GM18517 (cell line): ENCODE measurements at regions not wholly inside any gene's neighbourhood (a gene's known extent, or its start where the extent isn't known, plus 50 kb on each side); places are given as distances from the start of the nearest gene placed in this dataset.
A peak's percentile ranks its signal among the peaks of the same experiment; 100 is the strongest.

Experiments
- ATAC-seq: cut with Tn5 transposase; IDR thresholded peaks from one replicate; pipeline ENCODE4 v1.9.1; 2021; ENCODE audit warnings: mild to moderate bottlenecking, moderate library complexity; ENCODE audit not compliant: unreplicated experiment

DNA sequence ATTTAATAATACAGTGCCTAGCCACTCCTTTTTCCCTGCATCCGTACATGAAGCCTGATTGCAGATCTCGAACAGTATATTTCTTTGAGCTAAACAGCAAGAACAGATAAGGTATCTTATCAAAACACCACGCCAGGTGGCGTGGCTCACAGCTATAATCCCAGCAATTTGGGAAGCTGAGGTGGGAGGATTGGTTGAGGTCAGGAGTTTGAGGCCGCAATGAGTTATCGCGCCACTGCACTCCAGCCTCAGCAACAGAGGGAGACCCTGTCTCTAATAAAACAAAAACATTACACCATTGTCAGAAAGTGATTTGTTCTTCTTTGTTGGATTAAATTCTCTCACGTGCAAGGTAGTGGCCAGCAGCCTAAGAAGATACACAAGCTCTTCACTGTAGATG is 291.2 kb upstream of the DMRT1 start:
- no peak for ATAC-seq

DNA sequence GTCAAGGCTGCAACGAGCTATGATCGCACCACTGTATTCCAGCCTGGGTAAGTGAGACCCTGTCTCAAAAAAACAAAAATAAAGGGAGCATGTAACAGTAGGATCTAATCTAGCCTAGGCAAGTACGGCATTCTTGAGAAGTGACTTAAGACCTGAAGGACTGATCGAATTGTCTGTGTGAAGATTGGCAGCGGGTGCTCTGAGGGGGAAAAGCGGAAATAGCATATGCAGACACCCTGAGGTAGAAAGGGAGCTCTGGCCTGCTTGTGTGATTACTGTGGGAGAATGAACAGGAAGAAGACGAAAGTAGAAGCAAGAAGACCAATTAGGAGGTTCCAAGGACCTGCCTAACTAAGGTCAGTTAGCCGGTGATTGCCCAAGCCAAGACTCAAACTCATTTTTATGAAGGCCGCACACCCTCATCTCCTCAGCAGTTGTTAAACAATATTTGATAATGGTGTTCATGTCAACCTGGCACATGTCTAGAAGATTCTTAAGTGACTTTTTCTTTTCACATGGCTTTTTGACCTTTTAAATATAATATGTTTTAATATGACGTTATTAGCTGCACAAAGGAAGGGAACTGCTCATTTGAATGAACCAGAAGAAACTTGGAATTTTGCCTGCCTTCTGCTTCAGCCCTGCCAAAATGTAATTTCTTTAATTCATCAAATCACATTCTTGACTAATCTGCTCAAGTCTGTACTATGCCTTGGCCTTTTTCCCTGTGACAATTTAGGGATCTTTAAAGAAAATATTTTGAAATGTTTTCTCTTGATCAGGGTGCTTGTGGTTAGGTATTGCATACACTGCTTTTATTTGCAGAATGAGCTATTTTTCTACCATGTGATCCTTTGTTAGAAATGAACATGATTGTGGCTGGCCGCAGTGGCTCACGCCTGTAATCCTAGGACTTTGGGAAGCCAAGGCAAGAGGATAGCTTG is 289.2 kb upstream of the DMRT1 start:
- ATAC-seq: no peak

DNA sequence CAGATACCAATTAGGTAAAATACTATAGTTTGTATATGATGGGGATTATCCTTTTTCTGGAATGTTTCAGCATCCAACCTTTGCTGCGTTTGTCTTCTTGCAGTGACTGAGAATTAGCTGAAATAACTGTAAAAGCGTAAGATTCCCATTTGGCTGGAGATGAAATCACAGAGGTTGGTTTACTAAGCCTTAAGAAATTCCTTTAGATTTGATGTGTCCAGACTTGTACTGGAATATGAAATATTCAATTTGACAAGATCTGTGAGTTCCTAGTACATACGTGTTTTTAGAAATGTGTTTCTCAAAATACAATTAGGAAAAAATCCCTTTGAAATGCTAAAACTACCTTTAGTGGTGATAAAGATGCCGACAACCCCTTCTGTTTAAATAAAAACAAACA is 286.0 kb upstream of the DMRT1 start:
- no peak for ATAC-seq

DNA sequence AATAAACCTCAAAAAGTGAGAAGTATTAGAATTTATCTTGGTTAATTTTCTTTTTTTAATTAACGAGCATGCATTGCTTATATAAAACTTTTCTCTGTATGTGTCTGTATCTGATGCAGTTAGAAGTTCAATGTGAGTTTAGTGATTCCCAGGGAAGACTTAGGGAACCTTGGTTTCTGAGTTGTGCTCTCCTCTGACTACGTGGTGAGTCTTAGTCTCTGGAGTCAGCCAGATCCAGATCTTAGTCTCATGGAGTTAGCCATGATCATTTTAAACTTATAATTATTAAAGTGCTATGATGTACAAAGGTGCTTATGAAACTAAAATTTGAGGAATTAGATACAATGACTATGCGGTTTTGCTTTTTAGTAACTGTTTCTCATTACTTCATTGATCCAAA is 285.3 kb upstream of the DMRT1 start:
- no peak for ATAC-seq

DNA sequence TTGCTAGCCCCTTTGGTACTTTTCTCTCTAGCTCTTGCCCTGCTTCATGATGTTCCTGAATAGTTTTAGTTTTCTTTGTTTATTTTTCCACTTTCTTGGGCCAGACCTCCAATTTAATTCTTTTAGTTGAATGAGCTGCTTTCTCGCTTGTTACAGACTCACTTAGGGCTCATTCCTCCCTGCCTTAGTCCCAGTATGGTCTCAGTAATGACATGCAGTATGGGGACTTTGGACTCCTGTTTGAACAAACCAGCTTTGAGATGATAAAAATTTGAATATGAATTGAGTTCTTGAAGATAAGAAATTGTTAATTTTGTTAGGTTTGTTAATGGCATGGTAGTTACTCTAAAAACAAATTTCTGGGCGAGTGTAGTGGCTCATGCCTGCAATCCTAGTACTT is 284.8 kb upstream of the DMRT1 start:
- ATAC-seq: no peak

DNA sequence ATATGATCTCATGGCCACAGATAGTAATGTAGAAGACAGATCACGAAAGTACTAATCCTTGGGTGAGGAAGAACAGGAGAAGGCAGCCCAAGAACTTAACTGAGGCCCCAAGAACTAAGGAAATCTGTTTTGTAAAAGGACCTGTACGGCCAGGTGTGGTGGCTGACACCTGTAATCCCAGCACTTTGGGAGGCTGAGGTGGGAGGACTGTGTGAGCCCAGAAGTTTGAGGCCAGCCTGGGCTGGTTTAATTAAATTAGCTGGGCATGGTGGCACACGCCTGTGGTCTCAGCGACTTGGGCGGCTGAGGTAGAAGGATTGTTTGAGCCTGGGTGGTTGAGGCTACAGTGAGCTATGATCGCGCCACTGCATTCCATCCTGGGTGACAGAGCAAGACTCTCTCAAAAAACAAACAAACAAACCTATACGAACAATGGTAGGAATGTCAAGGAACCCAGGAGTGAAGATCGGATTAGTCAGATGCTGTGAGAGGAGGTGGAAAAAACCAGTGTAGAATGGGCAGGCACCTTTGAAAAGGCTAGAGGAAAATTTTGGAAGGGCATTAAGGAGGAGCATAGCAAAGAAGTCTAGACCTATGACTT is 283.8 kb upstream of the DMRT1 start:
- no peak for ATAC-seq

DNA sequence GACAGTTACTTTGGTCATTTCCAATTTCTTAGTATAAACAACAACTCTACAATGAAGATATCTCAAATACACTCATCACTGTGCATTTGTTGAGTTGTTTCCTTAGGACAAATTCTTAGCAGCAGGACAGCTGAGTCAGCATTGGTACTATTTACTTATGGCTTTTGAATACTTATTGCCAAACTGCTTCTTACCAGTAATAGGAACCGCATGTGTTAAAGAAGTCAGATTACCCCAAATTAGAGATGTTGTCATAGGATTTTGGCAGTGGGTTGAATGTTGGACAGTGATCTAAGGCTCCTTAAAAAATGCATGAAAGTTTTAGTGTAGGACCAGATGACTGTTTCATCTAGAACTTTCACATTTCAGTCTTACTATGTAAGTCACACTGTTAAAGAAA is 280.1 kb upstream of the DMRT1 start:
- ATAC-seq: no peak

DNA sequence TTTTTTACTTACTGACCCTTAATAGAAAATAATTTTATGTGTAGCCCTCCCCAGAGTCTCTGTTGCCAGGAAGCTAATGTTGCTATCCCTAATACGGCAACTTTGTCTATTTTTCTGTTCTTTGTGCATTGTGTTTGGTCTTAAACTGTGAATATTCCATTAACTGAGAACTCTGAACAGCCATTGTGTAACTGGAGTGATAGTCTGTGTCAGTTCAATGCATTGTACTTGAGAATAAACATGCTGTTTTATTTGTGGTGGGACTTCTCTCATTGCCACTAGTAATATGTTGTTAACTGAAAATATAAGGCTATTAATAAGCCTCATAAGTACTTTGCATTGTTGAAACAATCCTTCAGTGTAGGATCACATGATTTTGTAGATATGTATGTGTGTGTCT is 278.3 kb upstream of the DMRT1 start:
- no peak for ATAC-seq

DNA sequence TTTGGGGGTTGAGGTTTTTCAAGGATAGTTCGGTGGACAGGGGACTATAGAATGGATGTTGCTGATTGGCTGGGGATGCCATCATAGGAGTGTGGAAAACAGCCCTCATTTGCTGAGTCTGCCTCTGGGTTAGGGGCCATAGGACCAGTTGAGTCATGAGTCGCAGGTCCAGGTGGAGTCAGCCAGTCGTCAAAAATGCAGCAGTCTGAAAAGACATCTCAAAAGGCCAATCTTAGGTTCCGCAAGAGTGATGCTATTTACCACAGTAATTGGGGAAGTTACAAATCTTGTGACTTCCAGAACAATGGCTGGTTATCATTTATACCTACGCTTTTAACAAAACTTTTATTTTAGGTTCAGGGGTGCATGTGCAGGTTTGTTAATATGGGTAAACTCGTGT is 276.0 kb upstream of the DMRT1 start:
- ATAC-seq: no peak

DNA sequence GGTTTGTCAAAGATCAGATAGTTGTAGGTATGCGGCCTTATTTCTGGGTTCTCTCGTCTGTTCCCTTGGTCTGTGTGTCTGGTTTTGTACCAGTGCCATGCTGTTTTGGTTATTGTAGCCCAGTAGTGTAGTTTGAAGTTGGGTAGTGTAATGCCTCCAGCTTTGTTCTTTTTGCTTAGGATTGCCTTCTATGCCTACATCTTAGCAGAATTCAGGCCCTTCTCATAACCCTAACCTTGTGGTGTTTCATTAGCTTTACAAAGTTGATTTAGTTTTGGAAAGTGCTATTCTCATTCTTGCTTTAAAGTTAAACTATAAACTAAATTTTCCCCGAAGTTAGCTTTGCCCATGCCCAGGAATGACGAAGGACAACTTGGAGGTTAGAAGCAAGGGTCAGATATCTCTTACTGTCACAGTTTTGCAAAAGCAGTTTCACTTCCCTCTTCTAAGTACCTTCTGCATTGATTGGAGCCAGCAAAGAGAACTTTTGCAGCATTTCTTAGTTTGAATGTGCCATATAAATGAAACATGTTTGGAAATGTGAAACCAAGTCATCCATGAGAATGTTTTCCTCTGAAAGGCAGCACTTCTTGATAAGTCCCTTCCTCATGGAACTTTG is 274.3 kb upstream of the DMRT1 start:
- ATAC-seq: peak; percentile 92

DNA sequence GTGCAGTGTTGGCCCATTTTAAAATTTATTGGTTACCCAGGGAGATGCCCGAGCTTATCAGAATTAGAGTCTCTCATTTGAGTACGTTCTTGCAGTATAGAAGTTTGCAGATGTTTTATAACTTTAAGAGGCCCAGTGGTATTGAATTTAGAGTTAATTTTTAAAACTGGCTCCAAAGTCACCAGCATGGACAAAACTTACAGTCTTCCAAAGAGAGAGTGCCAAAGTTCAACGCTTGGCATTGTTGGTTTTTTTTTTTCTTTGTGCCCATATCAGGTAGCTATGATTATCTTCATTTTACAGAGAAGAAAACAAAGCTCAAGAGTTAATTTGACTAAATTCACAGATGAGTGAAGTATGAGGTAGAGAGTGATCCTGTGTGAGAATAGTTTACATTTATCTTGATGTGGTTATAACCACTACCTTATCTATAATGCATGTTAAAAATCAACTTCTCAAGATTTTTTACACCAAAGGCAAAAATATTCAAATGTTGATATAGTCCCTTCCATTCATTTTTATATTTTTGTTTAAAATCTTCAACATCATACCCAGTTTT is 273.7 kb upstream of the DMRT1 start:
- ATAC-seq: no peak

DNA sequence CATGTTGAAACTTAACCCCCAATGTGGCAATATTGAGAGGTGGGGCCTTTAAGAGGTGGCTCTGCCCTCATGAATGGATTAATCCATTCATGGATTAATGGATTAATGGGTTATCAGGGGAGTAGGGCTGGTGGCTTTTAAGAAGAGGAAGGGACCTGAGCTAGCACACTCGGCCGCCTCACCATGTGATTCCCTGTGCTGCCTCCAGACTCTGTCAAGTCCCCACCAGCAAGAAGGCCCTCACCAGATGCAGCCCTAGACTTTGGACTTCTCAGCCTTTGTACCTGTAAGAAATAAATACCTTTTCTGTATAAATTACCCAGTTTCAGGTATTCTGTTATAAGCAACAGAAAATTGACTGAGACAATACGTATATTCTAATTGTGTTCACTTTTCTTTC is 272.2 kb upstream of the DMRT1 start:
- ATAC-seq: no peak

DNA sequence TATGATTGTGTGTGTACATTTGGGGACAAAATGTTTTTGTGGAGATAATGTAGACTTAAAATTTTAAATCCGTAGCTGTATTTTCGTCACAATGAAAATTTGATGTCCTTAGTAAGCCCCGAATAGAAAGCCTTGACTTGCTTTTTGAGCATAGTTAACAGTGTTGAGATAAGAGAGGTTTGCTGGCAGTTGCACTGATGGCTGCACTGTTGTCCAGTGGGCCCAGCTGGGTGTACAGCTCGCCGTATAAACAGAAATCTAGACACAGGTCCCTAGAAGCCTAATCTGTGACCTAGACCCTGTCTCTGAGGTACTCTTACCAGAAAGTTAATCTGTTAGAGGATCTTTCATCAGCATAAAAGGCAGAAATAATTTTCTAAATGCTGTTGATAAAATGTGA is 271.3 kb upstream of the DMRT1 start:
- no peak for ATAC-seq

DNA sequence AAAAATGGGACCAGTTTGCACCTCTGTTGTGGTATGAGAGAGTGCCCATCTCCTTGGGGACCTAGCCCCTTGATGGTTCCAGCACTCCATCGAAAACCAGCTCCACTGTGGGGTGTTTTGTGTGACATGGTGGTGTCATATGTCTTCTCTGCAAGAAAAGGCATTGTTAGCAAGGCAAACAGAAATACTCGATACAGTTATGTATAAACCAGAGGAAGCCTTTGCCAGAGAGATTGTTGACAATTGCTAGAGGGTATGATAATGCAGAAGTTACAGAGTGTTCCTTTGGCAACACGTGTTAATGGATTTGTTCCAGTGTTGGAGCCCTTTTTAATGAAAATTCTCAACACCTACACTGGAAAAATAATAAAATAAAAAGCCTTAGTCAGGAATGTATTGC is 270.4 kb upstream of the DMRT1 start:
- ATAC-seq: no peak

DNA sequence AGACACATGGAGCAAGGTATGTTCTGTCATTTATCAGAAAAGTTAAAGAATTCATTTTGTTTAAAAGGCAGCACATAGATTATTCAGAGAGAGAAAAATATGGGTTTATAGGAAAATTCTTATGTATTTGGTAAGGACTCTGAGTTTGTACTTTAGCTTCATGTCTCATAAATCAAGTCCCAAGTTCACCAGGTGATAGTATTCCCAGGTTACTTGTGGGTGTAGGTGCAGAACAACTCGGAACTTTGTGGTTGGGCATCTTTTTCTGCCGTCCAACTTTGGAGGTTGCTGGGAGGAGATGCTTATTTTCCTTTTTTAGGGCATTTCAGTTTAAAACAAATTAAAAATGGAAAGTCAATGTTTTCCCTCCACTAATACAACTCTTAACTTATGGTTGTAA is 269.8 kb upstream of the DMRT1 start:
- ATAC-seq: no peak

DNA sequence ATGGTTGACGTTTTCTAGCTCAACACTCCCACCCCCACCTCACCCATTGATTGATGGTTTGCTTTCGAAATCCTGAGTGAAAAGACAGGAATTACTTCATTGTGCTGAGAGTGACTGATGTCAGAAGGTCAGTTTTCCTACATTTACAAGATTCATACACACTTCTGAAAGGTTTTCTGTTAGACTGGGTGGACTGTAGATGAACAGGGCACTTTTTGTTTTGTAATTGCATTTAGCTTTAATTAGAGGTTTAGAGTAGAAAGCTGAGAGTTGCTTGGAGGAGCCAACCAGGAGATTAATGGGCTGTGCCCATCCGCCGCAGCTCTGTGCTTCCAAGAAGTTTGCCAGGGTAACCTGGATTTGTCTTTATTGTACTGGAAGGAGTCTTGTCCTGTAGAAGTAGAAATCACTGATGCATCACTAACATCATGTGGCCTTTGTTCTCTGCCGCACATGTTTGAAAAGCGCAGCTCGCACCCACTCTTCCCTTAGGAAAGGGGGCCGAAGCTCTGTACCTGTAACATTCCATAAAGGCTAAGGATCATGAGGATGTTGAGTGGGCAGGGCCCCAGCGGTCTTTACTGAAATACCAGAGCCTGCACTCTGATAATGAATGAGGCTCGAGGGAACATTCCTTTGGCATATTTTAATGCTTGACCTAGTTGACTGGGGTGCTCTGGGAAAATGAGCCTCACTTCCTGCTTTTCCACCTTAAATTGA is 267.6 kb upstream of the DMRT1 start:
- ATAC-seq: no peak

DNA sequence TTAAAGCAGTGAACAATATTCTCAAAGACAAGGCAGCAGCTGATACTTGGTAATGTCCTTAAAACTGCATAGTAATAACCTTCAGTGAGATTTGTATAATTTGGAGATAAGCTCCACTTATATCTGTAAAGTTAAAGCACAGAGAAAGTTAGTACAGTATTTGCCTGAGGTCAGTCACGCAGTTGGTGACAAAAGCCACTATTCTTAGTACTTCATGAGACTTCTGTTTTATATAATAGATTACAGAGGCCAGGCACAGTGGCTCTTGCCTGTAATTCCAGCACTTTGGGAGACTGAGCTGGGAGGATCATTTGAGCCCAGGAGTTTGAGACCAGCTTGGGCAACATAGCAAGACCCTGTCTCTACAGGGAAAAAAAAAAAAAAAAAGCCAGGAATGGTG is 266.4 kb upstream of the DMRT1 start:
- no peak for ATAC-seq

DNA sequence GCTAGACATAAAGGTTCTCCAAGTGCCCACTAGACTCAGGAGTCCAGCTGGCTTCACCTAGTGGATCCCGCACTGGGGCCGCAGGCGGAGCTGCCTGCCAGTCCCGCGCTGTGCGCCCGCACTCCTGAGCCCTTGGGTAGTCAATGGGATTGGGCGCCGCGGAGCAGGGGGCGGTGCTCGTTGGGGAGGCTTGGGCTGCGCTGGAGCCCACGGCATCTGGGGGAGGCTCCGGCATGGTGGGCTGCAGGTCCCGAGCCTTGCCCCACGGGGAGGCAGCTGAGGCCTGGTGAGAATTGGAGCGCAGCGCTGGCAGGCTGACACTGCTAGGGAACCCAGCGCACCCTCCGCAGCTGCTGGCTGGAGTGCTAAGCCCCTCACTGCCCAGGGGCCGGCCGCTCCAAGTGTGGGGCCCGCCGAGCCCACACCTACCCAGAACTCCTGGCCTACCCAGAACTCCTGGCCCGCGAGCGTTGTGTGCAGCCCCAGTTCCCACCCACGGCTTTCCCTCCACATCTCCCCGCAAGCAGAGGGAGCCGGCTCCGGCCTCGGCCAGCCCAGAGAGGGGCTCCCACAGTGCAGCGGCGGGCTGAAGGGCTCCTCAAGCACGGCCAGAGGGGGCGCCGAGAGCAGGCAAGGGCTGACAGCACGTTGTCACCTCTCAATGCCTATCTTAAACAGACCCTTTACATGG is 260.7 kb upstream of the DMRT1 start:
- ATAC-seq: no peak

DNA sequence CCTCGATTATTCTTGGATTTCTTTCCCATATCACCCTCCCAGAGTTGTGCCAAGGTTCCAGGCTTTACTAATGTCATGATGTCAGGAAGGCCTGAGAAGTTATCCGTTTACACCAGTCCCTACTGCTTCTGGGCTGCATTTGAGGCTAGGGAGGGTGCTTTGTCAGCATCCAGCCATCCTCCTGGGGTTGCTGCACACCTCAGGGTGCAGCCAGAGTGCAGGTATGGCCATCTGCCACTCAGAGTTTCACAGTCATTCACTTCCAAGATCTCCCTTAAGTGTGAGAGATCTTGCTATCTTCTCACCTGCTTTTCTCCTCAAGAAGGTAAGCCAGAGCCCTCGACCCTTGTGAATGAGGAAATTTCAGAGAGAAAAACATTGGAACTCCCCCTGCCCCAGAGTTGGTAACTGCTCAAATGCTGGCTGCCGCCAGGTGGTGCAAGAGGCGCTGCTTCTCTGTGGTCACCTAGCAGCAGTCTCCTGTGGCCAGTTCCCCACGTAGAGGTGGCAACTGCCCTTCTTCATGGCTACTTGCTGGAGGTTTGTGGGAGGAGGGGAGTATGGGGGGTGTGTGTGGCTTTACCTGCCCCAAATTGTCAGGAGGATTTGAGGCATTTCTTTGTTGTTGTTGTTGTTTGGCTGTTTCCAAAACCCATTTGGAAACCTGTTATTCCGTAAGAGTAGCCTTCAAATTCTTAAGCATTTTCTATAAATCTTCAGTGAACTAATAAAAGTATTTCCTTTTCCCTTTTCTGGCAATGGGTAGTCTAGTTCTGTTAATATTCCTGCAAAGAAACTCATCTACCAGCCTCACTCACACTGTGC is 259.6 kb upstream of the DMRT1 start:
- no peak for ATAC-seq

DNA sequence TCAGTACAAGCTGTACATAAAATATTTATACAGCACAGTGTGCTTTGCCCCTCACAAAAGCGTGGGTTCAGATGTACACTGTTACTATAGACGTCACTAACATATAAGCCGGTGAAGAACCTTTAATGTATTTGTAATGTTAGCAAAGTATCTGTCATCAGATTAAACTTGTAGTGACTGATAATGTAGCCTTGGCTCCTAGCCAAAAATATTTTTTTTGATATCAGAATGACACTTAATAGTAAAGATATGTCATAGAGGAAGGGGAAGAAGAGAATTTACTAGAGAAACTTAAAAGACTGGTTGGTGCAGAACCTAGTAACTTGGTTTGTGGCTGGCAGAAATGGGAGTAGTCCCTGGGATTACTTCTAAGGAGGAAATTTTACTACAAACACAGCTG is 258.7 kb upstream of the DMRT1 start:
- no peak for ATAC-seq
